Neural cell (in vitro differentiated cells): ENCODE measurements at regions not wholly inside any gene's neighbourhood (a gene's known extent, or its start where the extent isn't known, plus 50 kb on each side); places are given as distances from the start of the nearest gene placed in this dataset.

Source experiments
- H2AFZ ChIP-seq: fragments of 200-600, 300-800 bp; sonication (generic), shearing (Covaris generic); 2 replicates; pipeline ENCODE4 v1.6.0; 2014; ENCODE audit warnings: low read depth, mild to moderate bottlenecking, antibody characterized with exemption, low read length, moderate library complexity
- H3F3A ChIP-seq: fragments of 200-600 bp; shearing (Covaris generic); 2 replicates; pipeline ENCODE4 v1.6.1; 2016; ENCODE audit warnings: mild to moderate bottlenecking, moderate library complexity, mixed read lengths, antibody characterized with exemption, low read length; ENCODE audit not compliant: insufficient read depth, poor library complexity, severe bottlenecking
- H3K27ac ChIP-seq: fragments of 200-600, 300-800 bp; sonication (generic), shearing (Covaris generic); 2 replicates; pipeline ENCODE4 v1.5.1; 2014; ENCODE audit warnings: mild to moderate bottlenecking, low read length, moderate library complexity
- H3K27me3 ChIP-seq: fragments of 300-800, 200-600 bp; sonication (generic), shearing (Covaris generic); 2 replicates; pipeline ENCODE4 v1.6.0; 2014; ENCODE audit warnings: mild to moderate bottlenecking, low read depth, low read length, moderate library complexity; ENCODE audit not compliant: insufficient read depth
- H3K36me3 ChIP-seq: fragments of 300-800, 200-600 bp; sonication (generic), shearing (Covaris generic); 2 replicates; pipeline ENCODE4 v1.5.1; 2014; ENCODE audit warnings: mild to moderate bottlenecking, antibody characterized with exemption, low read length, moderate library complexity; ENCODE audit not compliant: insufficient read depth
- H3K4me2 ChIP-seq: fragments of 300-800, 200-600 bp; sonication (generic), shearing (Covaris generic); 2 replicates; pipeline ENCODE4 v1.6.0; 2014; ENCODE audit warnings: mild to moderate bottlenecking, low read length
- H3K4me3 ChIP-seq: fragments of 300-800, 200-600 bp; sonication (generic), shearing (Covaris generic); 2 replicates; pipeline ENCODE4 v1.5.1; 2014; ENCODE audit warnings: mild to moderate bottlenecking, low read length, moderate library complexity
- H3K79me2 ChIP-seq: fragments of 200-600 bp; shearing (Covaris generic); replicated peaks from 2 replicates; pipeline ENCODE4 v1.6.0; 2014; ENCODE audit warnings: mild to moderate bottlenecking, low read length, moderate library complexity; ENCODE audit not compliant: insufficient read depth
- H3K9ac ChIP-seq: fragments of 300-800, 200-600 bp; sonication (generic), shearing (Covaris generic); 2 replicates; pipeline ENCODE4 v1.6.1; 2016; ENCODE audit warnings: mild to moderate bottlenecking, low read length, mixed read lengths
- H3K9me2 ChIP-seq: fragments of 200-600 bp; shearing (Covaris generic); 2 replicates; pipeline ENCODE4 v1.6.1; 2016; ENCODE audit warnings: mild to moderate bottlenecking, low read length, mixed read lengths; ENCODE audit not compliant: insufficient read depth
- H3K9me3 ChIP-seq: fragments of 200-600, 300-800 bp; sonication (generic), shearing (Covaris generic); 2 replicates; pipeline ENCODE4 v1.6.1; 2016; ENCODE audit warnings: mild to moderate bottlenecking, mixed run types, low read length, moderate library complexity, mixed read lengths
- H4K20me1 ChIP-seq: fragments of 200-600 bp; shearing (Covaris generic); 2 replicates; pipeline ENCODE4 v1.6.1; 2016; ENCODE audit warnings: mild to moderate bottlenecking, mixed run types; ENCODE audit not compliant: insufficient read depth
- EP300 ChIP-seq: fragments of 450-650 bp; conservative IDR thresholded peaks from 2 replicates; pipeline ENCODE4 v1.6.1; 2014; ENCODE audit warnings: antibody characterized with exemption, mild to moderate bottlenecking, moderate library complexity; ENCODE audit not compliant: poor library complexity, severe bottlenecking
- EZH2 ChIP-seq: fragments of 200-600, 300-800 bp; shearing (Covaris generic), sonication (generic); IDR thresholded peaks from 2 replicates; pipeline ENCODE4 v1.6.1; 2014; ENCODE audit warnings: antibody characterized with exemption, low read length, borderline replicate concordance, mild to moderate bottlenecking; ENCODE audit not compliant: insufficient read depth, poor library complexity, severe bottlenecking
- POLR2AphosphoS5 ChIP-seq: IDR thresholded peaks from 2 replicates; pipeline ENCODE4 v1.6.1; 2012
- RAD21 ChIP-seq: fragments of 450-650 bp; conservative IDR thresholded peaks from 2 replicates; pipeline ENCODE4 v1.6.1; 2014; ENCODE audit warnings: antibody characterized with exemption, mild to moderate bottlenecking, moderate library complexity
- TAF1 ChIP-seq: IDR thresholded peaks from 2 replicates; pipeline ENCODE4 v1.6.1; 2012; ENCODE audit warnings: low read depth
- TF ChIP-seq, protein P1 (sequence below): fragments of 450-650 bp; IDR thresholded peaks from 2 replicates; pipeline ENCODE4 v1.5.1; 2014; ENCODE audit warnings: antibody characterized with exemption, mild to moderate bottlenecking, moderate library complexity; ENCODE audit not compliant: poor library complexity, severe bottlenecking
- TF ChIP-seq, protein P2 (sequence below): IDR thresholded peaks from 2 replicates; pipeline ENCODE4 v1.6.1; 2012; ENCODE audit warnings: borderline replicate concordance

DNA sequence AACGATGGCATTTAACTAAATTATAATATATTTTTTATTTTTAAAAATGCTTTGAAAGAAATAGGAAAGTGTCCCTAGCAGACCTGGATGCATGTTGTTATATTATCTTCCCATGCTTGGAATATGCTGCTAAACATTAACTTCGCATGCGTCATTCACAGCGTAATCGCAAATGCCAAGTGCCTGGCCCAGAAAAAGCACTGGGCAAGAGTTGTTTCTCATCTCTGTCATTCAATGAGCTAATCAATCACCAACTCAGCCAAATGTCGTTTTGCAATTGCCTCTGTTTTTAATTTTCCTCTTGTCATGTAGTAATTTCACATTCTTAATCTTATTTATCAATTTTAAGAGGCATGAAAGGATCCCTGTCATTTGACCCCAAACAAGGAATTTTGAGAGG is 1421.9 kb downstream of the BRD1 start:
- no peaks in the 10 kb centered on the region for H3K36me3 ChIP-seq
- no peak for TF ChIP-seq POLR2AphosphoS5
- no peak for TF ChIP-seq TAF1
- no peak for TF ChIP-seq RAD21
- no peak for TF ChIP-seq EZH2
- TF ChIP-seq, protein P1, sequence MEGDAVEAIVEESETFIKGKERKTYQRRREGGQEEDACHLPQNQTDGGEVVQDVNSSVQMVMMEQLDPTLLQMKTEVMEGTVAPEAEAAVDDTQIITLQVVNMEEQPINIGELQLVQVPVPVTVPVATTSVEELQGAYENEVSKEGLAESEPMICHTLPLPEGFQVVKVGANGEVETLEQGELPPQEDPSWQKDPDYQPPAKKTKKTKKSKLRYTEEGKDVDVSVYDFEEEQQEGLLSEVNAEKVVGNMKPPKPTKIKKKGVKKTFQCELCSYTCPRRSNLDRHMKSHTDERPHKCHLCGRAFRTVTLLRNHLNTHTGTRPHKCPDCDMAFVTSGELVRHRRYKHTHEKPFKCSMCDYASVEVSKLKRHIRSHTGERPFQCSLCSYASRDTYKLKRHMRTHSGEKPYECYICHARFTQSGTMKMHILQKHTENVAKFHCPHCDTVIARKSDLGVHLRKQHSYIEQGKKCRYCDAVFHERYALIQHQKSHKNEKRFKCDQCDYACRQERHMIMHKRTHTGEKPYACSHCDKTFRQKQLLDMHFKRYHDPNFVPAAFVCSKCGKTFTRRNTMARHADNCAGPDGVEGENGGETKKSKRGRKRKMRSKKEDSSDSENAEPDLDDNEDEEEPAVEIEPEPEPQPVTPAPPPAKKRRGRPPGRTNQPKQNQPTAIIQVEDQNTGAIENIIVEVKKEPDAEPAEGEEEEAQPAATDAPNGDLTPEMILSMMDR: no peak
- TF ChIP-seq, protein P2, sequence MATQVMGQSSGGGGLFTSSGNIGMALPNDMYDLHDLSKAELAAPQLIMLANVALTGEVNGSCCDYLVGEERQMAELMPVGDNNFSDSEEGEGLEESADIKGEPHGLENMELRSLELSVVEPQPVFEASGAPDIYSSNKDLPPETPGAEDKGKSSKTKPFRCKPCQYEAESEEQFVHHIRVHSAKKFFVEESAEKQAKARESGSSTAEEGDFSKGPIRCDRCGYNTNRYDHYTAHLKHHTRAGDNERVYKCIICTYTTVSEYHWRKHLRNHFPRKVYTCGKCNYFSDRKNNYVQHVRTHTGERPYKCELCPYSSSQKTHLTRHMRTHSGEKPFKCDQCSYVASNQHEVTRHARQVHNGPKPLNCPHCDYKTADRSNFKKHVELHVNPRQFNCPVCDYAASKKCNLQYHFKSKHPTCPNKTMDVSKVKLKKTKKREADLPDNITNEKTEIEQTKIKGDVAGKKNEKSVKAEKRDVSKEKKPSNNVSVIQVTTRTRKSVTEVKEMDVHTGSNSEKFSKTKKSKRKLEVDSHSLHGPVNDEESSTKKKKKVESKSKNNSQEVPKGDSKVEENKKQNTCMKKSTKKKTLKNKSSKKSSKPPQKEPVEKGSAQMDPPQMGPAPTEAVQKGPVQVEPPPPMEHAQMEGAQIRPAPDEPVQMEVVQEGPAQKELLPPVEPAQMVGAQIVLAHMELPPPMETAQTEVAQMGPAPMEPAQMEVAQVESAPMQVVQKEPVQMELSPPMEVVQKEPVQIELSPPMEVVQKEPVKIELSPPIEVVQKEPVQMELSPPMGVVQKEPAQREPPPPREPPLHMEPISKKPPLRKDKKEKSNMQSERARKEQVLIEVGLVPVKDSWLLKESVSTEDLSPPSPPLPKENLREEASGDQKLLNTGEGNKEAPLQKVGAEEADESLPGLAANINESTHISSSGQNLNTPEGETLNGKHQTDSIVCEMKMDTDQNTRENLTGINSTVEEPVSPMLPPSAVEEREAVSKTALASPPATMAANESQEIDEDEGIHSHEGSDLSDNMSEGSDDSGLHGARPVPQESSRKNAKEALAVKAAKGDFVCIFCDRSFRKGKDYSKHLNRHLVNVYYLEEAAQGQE: no peak
- no peak for TF ChIP-seq EP300
- no peak overlapping the region for H3K4me3 ChIP-seq
- H3K9ac ChIP-seq: no peak overlapping the region
- H3K27me3 ChIP-seq: no peaks in the 10 kb centered on the region
- no peaks in the 10 kb centered on the region for H4K20me1 ChIP-seq
- H3K79me2 ChIP-seq: no peaks in the 10 kb centered on the region
- no peak overlapping the region for H3K27ac ChIP-seq
- H3F3A ChIP-seq: no peaks in the 10 kb centered on the region
- H3K4me2 ChIP-seq: no peak overlapping the region
- no peaks in the 10 kb centered on the region for H3K9me2 ChIP-seq
- no peak overlapping the region for H2AFZ ChIP-seq
- no peaks in the 10 kb centered on the region for H3K9me3 ChIP-seq

DNA sequence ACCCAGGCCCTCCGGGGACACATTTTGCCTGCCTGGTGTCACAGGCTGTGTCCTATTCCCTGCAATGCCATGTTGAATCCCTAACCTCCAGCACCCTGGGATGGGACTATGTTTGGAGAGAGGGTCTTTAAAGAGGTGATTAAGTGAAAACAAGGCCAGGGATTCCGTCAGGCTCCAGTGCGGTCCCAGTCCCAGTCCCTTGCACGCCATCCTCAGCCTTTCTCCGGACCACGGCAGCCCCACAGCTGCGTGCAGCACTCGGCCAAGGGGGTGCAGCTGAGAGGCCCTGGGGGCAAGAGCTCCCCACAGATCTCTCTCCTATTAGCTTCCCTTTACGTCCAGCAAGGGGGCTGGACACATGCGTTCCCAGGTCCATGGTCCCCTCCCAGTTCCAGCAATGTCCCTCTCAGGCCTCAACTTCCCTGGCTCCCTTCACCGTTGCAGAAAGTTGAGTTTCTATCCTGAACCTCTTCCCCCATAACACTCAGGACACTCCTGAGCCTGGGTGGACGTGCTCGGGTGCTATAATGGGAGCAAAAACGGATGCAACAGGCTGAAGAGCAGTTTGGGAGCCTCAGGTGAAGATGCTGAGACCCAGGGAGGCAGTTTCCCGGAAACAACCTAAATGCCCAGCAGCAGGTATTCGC is 1422.7 kb downstream of the BRD1 start:
- no peaks in the 10 kb centered on the region for H3K79me2 ChIP-seq
- H3K9me3 ChIP-seq: no peaks in the 10 kb centered on the region
- no peak overlapping the region for H2AFZ ChIP-seq
- no peaks in the 10 kb centered on the region for H3F3A ChIP-seq
- H3K36me3 ChIP-seq: no peaks in the 10 kb centered on the region
- no peaks in the 10 kb centered on the region for H4K20me1 ChIP-seq
- TF ChIP-seq TAF1: no peak
- no peak for TF ChIP-seq EZH2
- TF ChIP-seq RAD21: no peak
- TF ChIP-seq, protein P2: no peak
- TF ChIP-seq, protein P1: no peak
- no peak overlapping the region for H3K27ac ChIP-seq
- H3K4me2 ChIP-seq: no peak overlapping the region
- H3K9me2 ChIP-seq: no peaks in the 10 kb centered on the region
- no peak overlapping the region for H3K9ac ChIP-seq
- no peaks in the 10 kb centered on the region for H3K27me3 ChIP-seq
- H3K4me3 ChIP-seq: no peak overlapping the region
